BE2C (cell line): ENCODE measurements at regions not wholly inside any gene's neighbourhood (a gene's known extent, or its start where the extent isn't known, plus 50 kb on each side); places are given as distances from the start of the nearest gene placed in this dataset.

Experiments
- DNase-seq: peaks from one replicate; pipeline ENCODE4 v3.0.0-alpha.2; 2020
- H3K27me3 ChIP-seq: fragments of 250-450 bp; sonication (Bioruptor Pico); 2 replicates; pipeline ENCODE4 v1.5.1; 2020; ENCODE audit warnings: mild to moderate bottlenecking
- H3K36me3 ChIP-seq: fragments of 250-450 bp; sonication (Bioruptor Pico); 2 replicates; pipeline ENCODE4 v1.5.1; 2020; ENCODE audit warnings: mild to moderate bottlenecking
- H3K4me1 ChIP-seq: fragments of 250-450 bp; sonication (Bioruptor Pico); 2 replicates; pipeline ENCODE4 v1.5.1; 2020
- H3K4me3 ChIP-seq: 2 replicates; pipeline ENCODE4 v1.5.1; 2011; ENCODE audit warnings: low read depth, low read length
- H3K9me3 ChIP-seq: fragments of 250-450 bp; sonication (Bioruptor Pico); 2 replicates; pipeline ENCODE4 v1.5.1; 2020
- CTCF ChIP-seq: IDR thresholded peaks from 2 replicates; pipeline ENCODE4 v1.5.1; 2012; ENCODE audit warnings: mild to moderate bottlenecking, low read depth, low read length

- no peaks in the 10 kb centered on the region for H3K9me3 ChIP-seq
- H3K36me3 ChIP-seq = no peaks in the 10 kb centered on the region
- DNase-seq = no peak
- H3K27me3 ChIP-seq = no peaks in the 10 kb centered on the region
- no peak overlapping the region for H3K4me3 ChIP-seq
- H3K4me1 ChIP-seq = no peaks in the 10 kb centered on the region
- no peak for TF ChIP-seq CTCF
These were observed 866.7 kb upstream of the TMEM132C start for GRCh38 chr12:127400221-127400620.

- H3K27me3 ChIP-seq = no peaks in the 10 kb centered on the region
- no peaks in the 10 kb centered on the region for H3K36me3 ChIP-seq
- DNase-seq = no peak
- no peaks in the 10 kb centered on the region for H3K4me1 ChIP-seq
- H3K9me3 ChIP-seq = no peaks in the 10 kb centered on the region; the same call in 1 of the 2 replicates
- H3K4me3 ChIP-seq = no peak overlapping the region
- TF ChIP-seq CTCF = no peak
These were observed 866.0 kb upstream of the TMEM132C start for GRCh38 chr12:127401005-127401404.

GRCh38 chr12:127401536-127401935 lies 865.4 kb upstream of the TMEM132C start:
- DNase-seq = no peak
- TF ChIP-seq CTCF = no peak

GRCh38 chr12:127411166-127411915 lies 855.6 kb upstream of the TMEM132C start:
- H3K27me3 ChIP-seq = no peaks in the 10 kb centered on the region
- H3K4me3 ChIP-seq = no peak overlapping the region
- H3K36me3 ChIP-seq = no peaks in the 10 kb centered on the region
- peaks cover 4% of the 10 kb centered on the region; the same call in 1 of the 2 replicates for H3K9me3 ChIP-seq
- TF ChIP-seq CTCF = no peak
- no peak for DNase-seq
- H3K4me1 ChIP-seq = no peaks in the 10 kb centered on the region

More at GRCh38 chr12:127401536-127401935, 865.4 kb upstream of the TMEM132C start:
- no peaks in the 10 kb centered on the region; the same call in 1 of the 2 replicates for H3K9me3 ChIP-seq
- H3K4me3 ChIP-seq = no peak overlapping the region
- H3K4me1 ChIP-seq = no peaks in the 10 kb centered on the region
- no peaks in the 10 kb centered on the region for H3K36me3 ChIP-seq
- no peaks in the 10 kb centered on the region for H3K27me3 ChIP-seq

DNA sequence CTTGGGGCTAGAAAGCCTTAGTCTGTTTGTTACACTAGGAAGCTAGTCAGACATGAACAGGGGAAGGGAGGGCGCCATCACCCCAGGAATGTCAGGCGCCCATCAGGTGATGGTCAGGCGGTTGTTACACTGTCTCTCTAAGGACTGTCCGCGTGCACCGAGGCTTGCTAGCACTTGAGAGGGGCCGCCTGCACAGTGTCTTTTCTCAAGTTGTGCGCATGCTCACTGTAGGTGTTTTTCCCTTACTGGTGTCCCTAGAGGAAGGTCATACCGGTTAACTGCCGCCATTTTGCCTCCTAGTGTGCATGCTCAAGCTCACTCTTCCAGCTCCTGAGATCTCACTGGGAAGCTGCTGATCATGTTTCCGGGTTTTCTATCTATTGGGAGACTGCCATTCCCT lies 855.0 kb upstream of the TMEM132C start:
- Histone ChIP-seq H3K9me3 (peaks cover 4% of the 10 kb centered on the region; the same call in 1 of the 2 replicates), H3K4me1 (no peaks in the 10 kb centered on the region), H3K36me3 (no peaks in the 10 kb centered on the region), H3K4me3 (no peak overlapping the region), H3K27me3 (no peaks in the 10 kb centered on the region)
- no peak for DNase-seq
- no peak for TF ChIP-seq CTCF

DNA sequence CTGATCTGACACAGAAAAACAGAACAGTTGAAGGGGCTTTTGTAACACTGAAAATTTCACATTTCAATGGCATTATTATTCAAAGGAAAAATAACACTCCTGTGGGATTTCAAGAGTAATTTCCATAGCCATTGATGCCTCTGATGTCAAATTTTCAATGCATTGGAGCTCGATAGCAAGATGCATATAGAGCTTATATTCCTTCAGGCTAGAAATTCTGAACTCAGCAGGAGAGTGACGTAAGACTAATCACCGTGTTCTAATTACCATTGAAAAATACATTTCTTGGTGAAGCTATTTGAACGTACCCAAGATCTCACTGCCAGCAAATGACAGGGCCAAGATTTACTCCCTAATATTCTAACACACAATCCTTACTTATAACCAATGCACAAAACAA lies 854.1 kb upstream of the TMEM132C start:
- Histone ChIP-seq H3K9me3 (peaks cover 4% of the 10 kb centered on the region; the same call in 1 of the 2 replicates), H3K4me3 (no peak overlapping the region), H3K36me3 (no peaks in the 10 kb centered on the region), H3K27me3 (no peaks in the 10 kb centered on the region), H3K4me1 (no peaks in the 10 kb centered on the region)
- DNase-seq = no peak
- TF ChIP-seq CTCF = no peak
